Central memory CD8-positive, alpha-beta T cell (primary cell): ENCODE measurements at regions not wholly inside any gene's neighbourhood (a gene's known extent, or its start where the extent isn't known, plus 50 kb on each side); places are given as distances from the start of the nearest gene placed in this dataset.

Experiments used
- ATAC-seq: fragments of 150-1000 bp; cut with Tn5 transposase; replicated peaks from 2 replicates; pipeline ENCODE4 v1.10.0; 2022; ENCODE audit warnings: mild to moderate bottlenecking, moderate FRiP score, moderate number of reproducible peaks; ENCODE audit not compliant: poor library complexity, severe bottlenecking; ENCODE audit errors: extremely low read depth
- DNase-seq, 2 donors: peaks; one replicate each; pipeline ENCODE4 v3.0.0; 2021; ENCODE audit warnings: low spot score in 2 of 2
- H3K27ac Mint-ChIP-seq: one replicate; pipeline ENCODE4 v1.8.0; 2022; ENCODE audit warnings: low read depth, mild to moderate bottlenecking, moderate library complexity, mixed read lengths
- H3K27me3 Mint-ChIP-seq: one replicate; pipeline ENCODE4 v1.8.0; 2022; ENCODE audit warnings: mixed read lengths
- H3K36me3 Mint-ChIP-seq: one replicate; pipeline ENCODE4 v1.8.0; 2022; ENCODE audit warnings: mild to moderate bottlenecking, moderate library complexity, mixed read lengths; ENCODE audit not compliant: insufficient read depth
- H3K4me1 Mint-ChIP-seq: one replicate; pipeline ENCODE4 v1.8.0; 2022; ENCODE audit warnings: mixed read lengths
- H3K4me3 Mint-ChIP-seq: one replicate; pipeline ENCODE4 v1.8.0; 2022; ENCODE audit warnings: mild to moderate bottlenecking, moderate library complexity, mixed read lengths
- H3K9me3 Mint-ChIP-seq: one replicate; pipeline ENCODE4 v1.8.0; 2022; ENCODE audit warnings: mixed read lengths

DNA sequence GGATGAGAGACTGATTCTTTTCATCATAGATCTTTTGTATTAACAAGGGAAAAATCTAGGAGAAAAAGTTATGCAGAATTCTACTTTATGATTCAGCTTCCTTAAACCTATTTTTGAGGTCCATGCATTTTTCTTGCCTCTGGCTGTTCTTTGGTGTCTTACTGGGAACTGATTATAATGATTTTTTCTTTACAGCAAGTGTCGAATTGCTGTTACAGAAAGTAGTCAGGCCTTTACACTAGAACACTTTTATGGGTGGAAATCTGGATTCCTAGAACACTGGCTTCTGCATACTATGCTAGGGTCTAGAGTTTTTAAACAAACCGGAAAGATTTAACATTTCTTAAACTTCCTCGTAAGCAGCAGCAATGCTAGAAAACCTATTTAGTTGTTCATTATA is 302.6 kb downstream of the NUP35 start:
- no peaks in the 10 kb centered on the region for H3K4me1 Mint-ChIP-seq
- ATAC-seq (no peak), DNase-seq (no peak)
- H3K4me3 Mint-ChIP-seq = no peak overlapping the region
- H3K9me3 Mint-ChIP-seq = peaks cover 14% of the 10 kb centered on the region
- no peaks in the 10 kb centered on the region for H3K36me3 Mint-ChIP-seq
- H3K27me3 Mint-ChIP-seq = no peaks in the 10 kb centered on the region
- no peak overlapping the region for H3K27ac Mint-ChIP-seq

DNA sequence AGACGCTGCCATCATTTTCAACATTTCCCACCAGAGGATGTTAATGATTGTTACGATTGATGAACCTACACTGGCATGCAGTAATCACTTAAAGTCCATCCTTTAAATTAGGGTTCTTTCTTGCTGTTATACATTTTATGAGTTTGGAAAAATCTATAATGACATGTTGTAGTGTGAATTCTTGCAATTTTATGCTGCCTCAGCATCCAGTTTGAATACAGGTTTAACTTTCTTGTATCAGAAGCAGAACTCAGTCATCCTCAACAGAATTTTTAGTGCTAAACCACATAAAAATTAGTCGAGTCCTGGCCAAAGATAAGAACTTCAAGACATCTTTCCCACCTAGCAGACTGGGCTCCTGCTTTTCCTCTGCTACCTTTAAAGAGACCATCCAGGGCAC is 303.3 kb downstream of the NUP35 start:
- Mint-ChIP-seq H3K27me3 (no peaks in the 10 kb centered on the region), H3K4me3 (no peak overlapping the region), H3K4me1 (no peaks in the 10 kb centered on the region), H3K27ac (no peak overlapping the region), H3K9me3 (peaks cover 14% of the 10 kb centered on the region), H3K36me3 (no peaks in the 10 kb centered on the region)
- ATAC-seq = no peak
- DNase-seq = no peak

DNA sequence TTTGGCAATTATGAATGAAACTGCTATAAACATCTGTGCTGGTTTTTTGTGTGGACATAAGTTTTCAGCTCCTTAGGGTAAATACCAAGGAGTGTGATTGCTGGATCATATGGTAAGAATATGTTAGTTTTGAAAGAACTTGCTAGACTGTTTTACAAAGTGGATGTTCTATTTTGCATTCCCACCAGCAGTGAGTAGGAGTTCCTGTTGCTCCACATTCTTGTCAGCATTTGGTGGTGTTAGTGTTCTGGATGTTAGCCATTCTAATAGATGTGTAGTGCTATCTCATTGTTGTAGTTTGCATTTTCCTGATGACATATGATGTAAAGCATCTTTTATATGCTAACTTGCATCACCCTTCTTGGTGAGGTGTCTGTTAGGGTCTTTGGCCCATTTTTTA is 304.6 kb downstream of the NUP35 start:
- DNase-seq (no peak), ATAC-seq (no peak)
- H3K36me3 Mint-ChIP-seq = no peaks in the 10 kb centered on the region
- H3K27me3 Mint-ChIP-seq = no peaks in the 10 kb centered on the region
- no peak overlapping the region for H3K4me3 Mint-ChIP-seq
- no peaks in the 10 kb centered on the region for H3K4me1 Mint-ChIP-seq
- peaks cover 14% of the 10 kb centered on the region for H3K9me3 Mint-ChIP-seq
- H3K27ac Mint-ChIP-seq = no peak overlapping the region

DNA sequence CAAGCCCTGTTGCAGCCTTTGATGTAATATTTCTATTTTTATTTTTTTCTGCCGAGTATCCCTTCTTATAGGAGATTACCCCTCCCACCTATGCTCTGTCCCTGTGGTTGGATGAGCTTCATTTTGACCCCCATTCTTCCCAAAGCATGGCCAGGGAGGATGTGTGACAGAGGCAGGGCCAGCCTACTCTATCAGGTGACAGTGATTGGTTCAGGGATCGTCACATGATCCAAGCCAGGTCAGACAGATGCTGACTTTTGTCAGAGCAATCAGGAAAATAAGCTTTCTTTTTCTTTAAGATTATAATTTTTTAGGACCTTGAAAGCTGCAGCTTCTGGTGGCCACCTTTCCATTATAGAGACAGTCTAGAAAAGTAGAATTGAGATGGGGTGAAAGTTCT is 314.3 kb downstream of the NUP35 start:
- ATAC-seq (no peak), DNase-seq (no peak)
- H3K4me3 Mint-ChIP-seq = no peak overlapping the region
- no peak overlapping the region for H3K27ac Mint-ChIP-seq
- H3K4me1 Mint-ChIP-seq = no peaks in the 10 kb centered on the region
- peaks cover 16% of the 10 kb centered on the region for H3K9me3 Mint-ChIP-seq
- no peaks in the 10 kb centered on the region for H3K36me3 Mint-ChIP-seq
- H3K27me3 Mint-ChIP-seq = no peaks in the 10 kb centered on the region

DNA sequence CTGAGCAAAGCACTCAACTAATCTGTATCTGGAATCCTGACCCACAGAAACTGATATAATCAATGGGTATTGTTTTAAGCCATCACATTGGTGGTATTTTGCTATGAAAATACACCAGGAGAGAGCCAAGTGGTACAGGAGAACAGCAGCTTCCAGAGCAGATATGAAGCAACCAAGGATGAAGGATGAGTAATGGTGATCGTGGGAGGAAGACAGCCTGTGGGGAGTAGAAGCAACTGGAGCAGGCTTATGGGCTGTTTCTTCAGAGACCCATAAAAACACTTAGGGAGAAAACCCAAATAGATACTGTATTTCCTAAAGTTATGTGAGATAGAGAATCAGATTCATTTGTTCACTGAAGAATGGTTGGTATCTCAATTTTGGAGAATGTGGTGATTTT is 330.8 kb downstream of the NUP35 start:
- Mint-ChIP-seq H3K27ac (no peak overlapping the region), H3K36me3 (no peaks in the 10 kb centered on the region), H3K4me3 (no peak overlapping the region), H3K9me3 (peaks cover 21% of the 10 kb centered on the region), H3K27me3 (no peaks in the 10 kb centered on the region), H3K4me1 (no peaks in the 10 kb centered on the region)
- ATAC-seq = no peak
- DNase-seq = no peak

DNA sequence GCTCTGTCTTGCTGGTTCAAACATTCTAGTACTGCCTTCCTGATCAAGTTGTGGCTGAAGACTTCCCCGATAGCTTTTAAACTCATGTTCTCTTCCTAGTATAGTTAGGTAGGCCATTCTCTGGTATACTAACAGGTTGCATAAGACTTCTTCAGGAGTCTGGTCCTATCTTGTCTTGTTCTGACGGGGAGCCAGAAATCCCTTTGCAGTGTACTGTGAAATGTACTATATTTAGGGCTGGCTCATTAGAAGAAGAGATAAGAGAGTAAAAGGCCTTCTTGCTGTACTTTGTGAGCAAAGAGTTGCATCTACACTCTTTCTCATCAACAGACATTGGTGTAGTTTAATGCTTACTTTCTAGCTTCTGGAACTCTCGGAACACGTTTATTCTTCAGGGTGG is 331.9 kb downstream of the NUP35 start:
- no peak for ATAC-seq
- H3K36me3 Mint-ChIP-seq = no peaks in the 10 kb centered on the region
- H3K9me3 Mint-ChIP-seq = peaks cover 18% of the 10 kb centered on the region
- no peak overlapping the region for H3K27ac Mint-ChIP-seq
- no peak for DNase-seq
- H3K4me1 Mint-ChIP-seq = no peaks in the 10 kb centered on the region
- no peaks in the 10 kb centered on the region for H3K27me3 Mint-ChIP-seq
- H3K4me3 Mint-ChIP-seq = no peak overlapping the region

DNA sequence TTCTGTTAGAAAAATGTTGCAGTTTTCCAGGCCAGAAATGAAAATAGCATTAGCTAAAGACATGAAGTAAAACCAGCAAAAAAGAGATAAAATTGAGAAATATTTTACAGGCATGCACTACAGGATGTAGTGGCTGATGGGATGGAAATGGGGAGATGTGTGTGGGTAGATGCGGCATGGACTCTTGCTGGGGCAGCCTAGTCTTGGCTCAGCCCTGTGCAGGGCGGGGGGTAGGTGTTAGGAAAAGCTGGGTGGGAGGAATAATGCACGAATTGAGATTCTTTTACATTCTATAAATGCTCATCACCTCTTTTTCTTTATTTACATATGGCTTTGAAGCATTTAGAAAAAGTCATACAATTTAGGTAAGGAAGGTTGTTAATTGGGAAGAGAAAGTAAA is 334.2 kb downstream of the NUP35 start:
- ATAC-seq = no peak
- peaks cover 6% of the 10 kb centered on the region for H3K9me3 Mint-ChIP-seq

DNA sequence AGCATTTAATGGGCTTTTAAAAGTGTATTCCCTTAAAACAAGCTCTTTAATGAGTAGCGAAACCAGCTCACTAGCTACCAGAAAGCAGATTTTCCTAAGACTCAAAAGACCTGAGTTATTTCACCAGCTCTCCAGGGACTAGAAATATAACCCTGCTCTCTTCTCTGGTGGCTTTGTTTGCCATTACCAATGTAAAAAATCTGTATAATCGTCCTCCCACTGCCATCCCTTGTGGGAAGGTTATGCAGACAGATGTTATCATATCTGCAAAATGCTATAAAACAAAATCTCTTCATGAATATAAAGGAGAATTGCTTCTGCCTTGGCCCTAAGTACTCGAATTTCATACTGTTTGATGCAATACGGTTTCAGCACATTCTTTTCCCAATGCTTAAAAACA is 335.2 kb downstream of the NUP35 start:
- DNase-seq (no peak), ATAC-seq (no peak)
- Mint-ChIP-seq H3K4me3 (no peak overlapping the region), H3K36me3 (no peaks in the 10 kb centered on the region), H3K4me1 (no peaks in the 10 kb centered on the region), H3K27me3 (no peaks in the 10 kb centered on the region), H3K9me3 (peaks cover 6% of the 10 kb centered on the region), H3K27ac (no peak overlapping the region)

More for the DNA sequence above, 334.2 kb downstream of the NUP35 start:
- Mint-ChIP-seq H3K4me3 (no peak overlapping the region), H3K4me1 (no peaks in the 10 kb centered on the region), H3K27me3 (no peaks in the 10 kb centered on the region), H3K36me3 (no peaks in the 10 kb centered on the region), H3K27ac (no peak overlapping the region)
- DNase-seq = no peak

DNA sequence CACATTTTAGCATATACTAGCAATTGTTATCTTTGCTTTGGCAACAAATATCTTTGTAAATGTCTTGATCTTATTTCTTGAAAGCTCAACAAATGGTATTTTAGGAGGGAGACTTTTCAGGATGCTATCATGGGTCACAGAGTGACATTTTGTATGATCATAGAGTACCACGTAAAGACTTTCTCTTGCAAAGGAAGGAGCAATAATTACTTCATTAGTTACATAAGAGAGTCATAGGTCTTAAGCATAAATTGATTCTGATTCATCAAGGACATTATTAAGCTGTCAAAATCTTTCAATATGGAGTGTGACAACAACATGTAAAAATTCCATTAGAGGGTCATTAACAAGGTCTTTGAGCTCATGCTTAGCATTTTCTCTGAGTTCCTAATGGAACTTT is 339.6 kb downstream of the NUP35 start:
- DNase-seq = no peak
- Mint-ChIP-seq H3K27ac (no peak overlapping the region), H3K4me1 (no peaks in the 10 kb centered on the region), H3K36me3 (no peaks in the 10 kb centered on the region), H3K27me3 (no peaks in the 10 kb centered on the region), H3K9me3 (peaks cover 9% of the 10 kb centered on the region), H3K4me3 (no peak overlapping the region)
- ATAC-seq = no peak

DNA sequence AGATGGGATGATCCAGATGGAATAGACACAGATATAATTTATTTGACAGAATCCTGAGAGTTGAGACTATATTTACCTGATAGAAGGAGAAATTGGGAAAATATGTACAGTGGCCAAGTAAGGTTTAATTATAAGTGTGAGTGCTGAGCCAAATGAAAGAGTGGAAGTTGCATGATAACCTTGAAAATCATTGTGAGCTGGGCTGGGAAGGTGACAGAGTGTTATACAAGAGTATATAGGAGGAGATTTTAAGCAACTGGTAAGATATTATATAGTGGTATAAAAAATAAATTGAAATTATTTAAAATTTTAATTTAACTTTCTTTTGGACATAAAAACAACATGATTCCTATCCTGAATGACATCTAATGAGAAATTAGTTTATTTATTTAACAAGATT is 340.8 kb downstream of the NUP35 start:
- ATAC-seq (no peak), DNase-seq (no peak)
- Mint-ChIP-seq H3K27me3 (no peaks in the 10 kb centered on the region), H3K27ac (no peak overlapping the region), H3K9me3 (peaks cover 19% of the 10 kb centered on the region), H3K36me3 (no peaks in the 10 kb centered on the region), H3K4me3 (no peak overlapping the region), H3K4me1 (no peaks in the 10 kb centered on the region)

DNA sequence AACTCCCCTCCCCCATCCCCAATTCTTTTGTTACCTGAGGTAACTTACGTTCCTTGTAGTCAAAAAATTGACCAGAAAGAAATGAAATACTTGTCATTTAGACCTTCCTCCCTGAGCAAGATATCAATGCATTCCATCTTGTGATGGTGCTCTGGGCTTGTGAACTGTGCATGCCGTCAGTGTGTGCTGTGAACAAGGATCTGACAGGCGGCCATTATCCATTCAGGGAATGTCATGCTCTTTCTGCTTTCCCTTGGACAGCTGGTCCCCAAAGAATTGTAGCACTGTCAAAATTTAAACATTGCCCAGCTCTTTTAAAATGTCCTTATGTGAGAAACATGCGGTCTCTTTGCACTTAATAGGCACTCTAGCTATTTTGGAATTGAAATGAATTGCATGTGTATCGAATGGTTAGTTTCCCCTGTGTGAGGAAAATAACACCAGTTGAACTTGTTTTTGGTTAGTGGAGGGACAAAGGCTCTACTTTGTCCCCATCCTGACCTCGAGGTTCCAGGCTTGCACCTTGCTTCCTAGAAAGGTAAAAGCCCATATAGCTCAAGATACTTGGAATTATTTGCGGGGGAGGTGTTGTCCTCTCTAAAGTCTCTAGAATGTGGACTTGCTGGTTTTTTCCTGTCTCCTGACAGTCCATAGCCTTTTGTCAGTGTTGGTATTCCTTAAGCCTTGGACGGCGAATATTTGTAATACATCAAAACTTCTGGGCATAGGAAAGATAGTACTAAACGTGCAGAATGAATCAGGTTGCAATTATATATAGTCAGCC is 350.9 kb downstream of the NUP35 start:
- H3K27me3 Mint-ChIP-seq = no peaks in the 10 kb centered on the region
- H3K9me3 Mint-ChIP-seq = peaks cover 12% of the 10 kb centered on the region
- DNase-seq = no peak
- no peak overlapping the region for H3K4me3 Mint-ChIP-seq
- H3K27ac Mint-ChIP-seq = no peak overlapping the region
- no peaks in the 10 kb centered on the region for H3K4me1 Mint-ChIP-seq
- ATAC-seq = no peak
- no peaks in the 10 kb centered on the region for H3K36me3 Mint-ChIP-seq

DNA sequence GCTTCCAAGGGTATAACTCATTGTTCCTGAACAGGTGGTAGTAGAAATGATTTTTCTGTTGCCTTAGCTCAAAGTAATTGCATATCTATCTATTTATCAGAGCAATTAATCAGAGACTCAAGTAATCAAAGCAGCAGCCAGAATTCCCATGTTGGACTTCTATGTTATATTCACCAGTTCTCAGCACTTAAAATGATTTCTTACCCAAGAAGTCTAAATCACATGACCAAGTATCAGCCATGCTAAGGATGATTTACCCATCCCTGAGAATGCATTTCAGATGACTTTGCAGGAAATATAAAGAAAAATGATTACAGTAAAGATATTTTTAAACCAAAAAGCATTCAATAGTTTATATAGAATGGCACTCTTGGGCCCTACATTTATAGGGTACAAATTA is 352.2 kb downstream of the NUP35 start:
- Mint-ChIP-seq H3K9me3 (peaks cover 1% of the 10 kb centered on the region), H3K36me3 (no peaks in the 10 kb centered on the region), H3K4me1 (no peaks in the 10 kb centered on the region), H3K27me3 (no peaks in the 10 kb centered on the region), H3K4me3 (no peak overlapping the region), H3K27ac (no peak overlapping the region)
- no peak for ATAC-seq
- no peak for DNase-seq

DNA sequence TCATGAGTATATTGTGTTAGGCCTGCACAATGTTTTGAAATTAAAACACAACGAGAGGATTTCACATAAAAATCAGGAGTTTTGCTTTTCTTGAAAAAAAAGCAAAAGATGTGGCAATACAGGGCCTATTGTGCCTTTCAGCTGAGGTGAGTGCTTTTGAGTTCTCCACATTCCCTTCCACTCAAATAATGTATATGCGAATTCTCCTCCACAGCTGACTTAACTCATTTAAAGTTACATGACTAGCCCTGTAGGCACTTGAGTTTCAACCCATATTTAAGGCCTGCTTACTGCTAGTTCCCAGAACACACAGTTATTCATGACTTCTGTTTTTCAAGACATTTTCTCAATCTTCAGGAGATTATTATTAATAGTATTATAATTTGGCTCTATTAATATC is 353.1 kb downstream of the NUP35 start:
- H3K4me3 Mint-ChIP-seq = no peak overlapping the region
- H3K27me3 Mint-ChIP-seq = no peaks in the 10 kb centered on the region
- peaks cover 3% of the 10 kb centered on the region for H3K9me3 Mint-ChIP-seq

More for the DNA sequence above, 353.1 kb downstream of the NUP35 start:
- DNase-seq (no peak), ATAC-seq (no peak)
- Mint-ChIP-seq H3K27ac (no peak overlapping the region), H3K4me1 (no peaks in the 10 kb centered on the region), H3K36me3 (no peaks in the 10 kb centered on the region)
